Endodermal cell (in vitro differentiated cells): ENCODE measurements at regions not wholly inside any gene's neighbourhood (a gene's known extent, or its start where the extent isn't known, plus 50 kb on each side); places are given as distances from the start of the nearest gene placed in this dataset.

Experiments used
- DNase-seq: peaks from one replicate; pipeline ENCODE4 v3.0.0-alpha.2; 2017
- H3K27ac ChIP-seq: 2 replicates; pipeline ENCODE4 v1.5.1; 2013; ENCODE audit warnings: mild to moderate bottlenecking, low read depth, low read length, moderate library complexity
- H3K27me3 ChIP-seq: 2 replicates; pipeline ENCODE4 v1.6.1; 2013; ENCODE audit warnings: mild to moderate bottlenecking, low read length, moderate library complexity; ENCODE audit not compliant: insufficient read depth, control insufficient read depth, poor library complexity, severe bottlenecking
- H3K36me3 ChIP-seq: 2 replicates; pipeline ENCODE4 v1.7.0; 2013; ENCODE audit warnings: mild to moderate bottlenecking, low read length, moderate library complexity; ENCODE audit not compliant: control insufficient read depth, insufficient read depth
- H3K4me1 ChIP-seq: one replicate; pipeline ENCODE4 v1.7.0; 2013; ENCODE audit warnings: low read length; ENCODE audit not compliant: control insufficient read depth, insufficient read depth
- H3K4me3 ChIP-seq: 2 replicates; pipeline ENCODE4 v1.5.1; 2013; ENCODE audit warnings: mild to moderate bottlenecking, low read length, moderate library complexity
- H3K9ac ChIP-seq: 2 replicates; pipeline ENCODE4 v1.6.1; 2013; ENCODE audit warnings: mild to moderate bottlenecking, low read length, moderate library complexity; ENCODE audit not compliant: poor library complexity, severe bottlenecking; ENCODE audit errors: extremely low read depth
- H3K9me3 ChIP-seq: 2 replicates; pipeline ENCODE4 v1.6.1; 2013; ENCODE audit warnings: mild to moderate bottlenecking, low read length, moderate library complexity; ENCODE audit not compliant: control insufficient read depth
- H3K27ac Mint-ChIP-seq: 2 replicates; pipeline ENCODE4 v1.8.0; 2020; ENCODE audit warnings: mixed read lengths
- H3K27me3 Mint-ChIP-seq: 2 replicates; pipeline ENCODE4 v1.8.0; 2021; ENCODE audit warnings: mild to moderate bottlenecking, mixed read lengths; ENCODE audit not compliant: insufficient read depth
- H3K36me3 Mint-ChIP-seq: 2 replicates; pipeline ENCODE4 v1.8.0; 2020; ENCODE audit warnings: low read depth, mixed read lengths
- H3K4me1 Mint-ChIP-seq: 2 replicates; pipeline ENCODE4 v1.8.0; 2020; ENCODE audit warnings: mixed read lengths
- H3K4me3 Mint-ChIP-seq: 2 replicates; pipeline ENCODE4 v1.8.0; 2020; ENCODE audit warnings: mild to moderate bottlenecking, moderate library complexity, mixed read lengths
- H3K9me3 Mint-ChIP-seq: 2 replicates; pipeline ENCODE4 v1.8.0; 2020; ENCODE audit warnings: mild to moderate bottlenecking, mixed read lengths
- CTCF ChIP-seq: fragments of 200-600 bp; sonication (generic); conservative IDR thresholded peaks from 2 replicates; pipeline ENCODE4 v1.5.0; 2021; ENCODE audit warnings: antibody characterized with exemption, mild to moderate bottlenecking
- whole genome bisulfite sequencing, 2 experiments: methylation state at CpG; one replicate each; pipeline versions ENCODE4 v1.1.5 to v1.1.7; 2013; ENCODE audit warnings: missing lambda C conversion rate in 2 of 2, mixed read lengths in 1 of 2; ENCODE audit not compliant: insufficient coverage in 1 of 2, insufficient read length in 1 of 2; 5-methylcytosine and 5-hydroxymethylcytosine counted together

GRCh38 chr15:37794947-37795346 is 139.5 kb upstream of the TMCO5A start:
- Histone ChIP-seq H3K27ac (no peak overlapping the region), H3K4me1 (no peaks in the 10 kb centered on the region), H3K9me3 (peaks cover 14% of the 10 kb centered on the region), H3K4me3 (no peak overlapping the region), H3K27me3 (no peaks in the 10 kb centered on the region), H3K9ac (no peak overlapping the region), H3K36me3 (no peaks in the 10 kb centered on the region)
- DNase-seq: no peak
- Mint-ChIP-seq H3K9me3 (peaks cover 20% of the 10 kb centered on the region), H3K36me3 (peaks cover 6% of the 10 kb centered on the region), H3K4me1 (peaks cover 29% of the 10 kb centered on the region), H3K4me3 (no peak overlapping the region), H3K27ac (no peak overlapping the region), H3K27me3 (no peaks in the 10 kb centered on the region)
- no peak for TF ChIP-seq CTCF
- WGBS, 2 experiments: 100% methylated on average over 1 of the region's 1 CpG; no CpG with 5 or more reads in 1 of the 2 experiments

GRCh38 chr15:37801529-37801928 is 132.9 kb upstream of the TMCO5A start:
- Mint-ChIP-seq H3K4me1 (peaks cover 4% of the 10 kb centered on the region), H3K27me3 (no peaks in the 10 kb centered on the region), H3K4me3 (no peak overlapping the region), H3K9me3 (peaks cover 15% of the 10 kb centered on the region), H3K36me3 (peaks cover 4% of the 10 kb centered on the region), H3K27ac (no peak overlapping the region)
- TF ChIP-seq CTCF: no peak
- 86 to 100% methylated on average over 1 to 3 of the region's 3 CpGs for WGBS, 2 experiments
- H3K27me3 ChIP-seq: no peaks in the 10 kb centered on the region
- H3K9ac ChIP-seq: no peak overlapping the region
- no peaks in the 10 kb centered on the region for H3K36me3 ChIP-seq
- peaks cover 4% of the 10 kb centered on the region for H3K4me1 ChIP-seq
- DNase-seq: no peak
- peaks cover 6% of the 10 kb centered on the region for H3K9me3 ChIP-seq
- H3K27ac ChIP-seq: no peak overlapping the region
- no peak overlapping the region for H3K4me3 ChIP-seq

GRCh38 chr15:37806808-37807207 is 127.6 kb upstream of the TMCO5A start:
- no peak overlapping the region for H3K4me3 ChIP-seq
- Mint-ChIP-seq H3K27me3 (no peaks in the 10 kb centered on the region), H3K4me3 (no peak overlapping the region), H3K4me1 (no peaks in the 10 kb centered on the region), H3K27ac (no peak overlapping the region), H3K9me3 (peaks cover 2% of the 10 kb centered on the region), H3K36me3 (no peaks in the 10 kb centered on the region)
- H3K36me3 ChIP-seq: no peaks in the 10 kb centered on the region
- no peaks in the 10 kb centered on the region for H3K27me3 ChIP-seq
- H3K9me3 ChIP-seq: no peaks in the 10 kb centered on the region
- no peak overlapping the region for H3K9ac ChIP-seq
- 67% methylated on average over 1 of the region's 1 CpG; no CpG with 5 or more reads in 1 of the 2 experiments for WGBS, 2 experiments
- H3K4me1 ChIP-seq: no peaks in the 10 kb centered on the region
- H3K27ac ChIP-seq: no peak overlapping the region
- DNase-seq: no peak
- no peak for TF ChIP-seq CTCF
